Ishikawa (cell line): ENCODE measurements at regions not wholly inside any gene's neighbourhood (a gene's known extent, or its start where the extent isn't known, plus 50 kb on each side); places are given as distances from the start of the nearest gene placed in this dataset.

ENCODE experiments used
- EP300 ChIP-seq: IDR thresholded peaks from 2 replicates; pipeline ENCODE4 v1.6.1; 2012; ENCODE audit warnings: borderline replicate concordance
- YY1 ChIP-seq: IDR thresholded peaks from 2 replicates; pipeline ENCODE4 v1.6.1; 2012; ENCODE audit warnings: low read depth
- TF ChIP-seq, protein P1 (sequence below): IDR thresholded peaks from 2 replicates; pipeline ENCODE4 v1.6.1; 2012
- TF ChIP-seq, protein P2 (sequence below): IDR thresholded peaks from 2 replicates; pipeline ENCODE4 v1.6.1; 2012; ENCODE audit warnings: low read depth, mild to moderate bottlenecking

DNA sequence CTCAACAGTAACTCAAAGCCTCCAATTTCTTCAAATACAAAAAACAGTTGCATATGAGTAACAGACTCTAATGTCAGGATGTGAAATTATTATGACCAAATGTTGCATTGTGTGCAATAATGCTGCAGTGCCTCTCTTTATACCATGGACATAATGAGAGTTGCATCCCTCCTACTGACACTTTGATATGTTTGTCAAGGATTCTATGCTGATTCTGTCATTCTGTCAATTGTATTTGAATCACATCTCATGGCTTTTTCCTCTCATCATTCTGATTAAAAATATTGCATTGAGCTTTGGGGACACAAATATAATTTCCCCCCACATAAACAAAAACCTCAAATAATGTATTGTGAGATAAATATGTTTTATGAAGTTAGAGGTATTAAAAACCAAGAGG lies 84.6 kb upstream of the SGCE start:
- TF ChIP-seq, protein P1, sequence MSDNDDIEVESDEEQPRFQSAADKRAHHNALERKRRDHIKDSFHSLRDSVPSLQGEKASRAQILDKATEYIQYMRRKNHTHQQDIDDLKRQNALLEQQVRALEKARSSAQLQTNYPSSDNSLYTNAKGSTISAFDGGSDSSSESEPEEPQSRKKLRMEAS = no peak
- TF ChIP-seq YY1 (no peak), EP300 (no peak)
- TF ChIP-seq, protein P2, sequence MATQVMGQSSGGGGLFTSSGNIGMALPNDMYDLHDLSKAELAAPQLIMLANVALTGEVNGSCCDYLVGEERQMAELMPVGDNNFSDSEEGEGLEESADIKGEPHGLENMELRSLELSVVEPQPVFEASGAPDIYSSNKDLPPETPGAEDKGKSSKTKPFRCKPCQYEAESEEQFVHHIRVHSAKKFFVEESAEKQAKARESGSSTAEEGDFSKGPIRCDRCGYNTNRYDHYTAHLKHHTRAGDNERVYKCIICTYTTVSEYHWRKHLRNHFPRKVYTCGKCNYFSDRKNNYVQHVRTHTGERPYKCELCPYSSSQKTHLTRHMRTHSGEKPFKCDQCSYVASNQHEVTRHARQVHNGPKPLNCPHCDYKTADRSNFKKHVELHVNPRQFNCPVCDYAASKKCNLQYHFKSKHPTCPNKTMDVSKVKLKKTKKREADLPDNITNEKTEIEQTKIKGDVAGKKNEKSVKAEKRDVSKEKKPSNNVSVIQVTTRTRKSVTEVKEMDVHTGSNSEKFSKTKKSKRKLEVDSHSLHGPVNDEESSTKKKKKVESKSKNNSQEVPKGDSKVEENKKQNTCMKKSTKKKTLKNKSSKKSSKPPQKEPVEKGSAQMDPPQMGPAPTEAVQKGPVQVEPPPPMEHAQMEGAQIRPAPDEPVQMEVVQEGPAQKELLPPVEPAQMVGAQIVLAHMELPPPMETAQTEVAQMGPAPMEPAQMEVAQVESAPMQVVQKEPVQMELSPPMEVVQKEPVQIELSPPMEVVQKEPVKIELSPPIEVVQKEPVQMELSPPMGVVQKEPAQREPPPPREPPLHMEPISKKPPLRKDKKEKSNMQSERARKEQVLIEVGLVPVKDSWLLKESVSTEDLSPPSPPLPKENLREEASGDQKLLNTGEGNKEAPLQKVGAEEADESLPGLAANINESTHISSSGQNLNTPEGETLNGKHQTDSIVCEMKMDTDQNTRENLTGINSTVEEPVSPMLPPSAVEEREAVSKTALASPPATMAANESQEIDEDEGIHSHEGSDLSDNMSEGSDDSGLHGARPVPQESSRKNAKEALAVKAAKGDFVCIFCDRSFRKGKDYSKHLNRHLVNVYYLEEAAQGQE = no peak
